Progenitor cell of endocrine pancreas (in vitro differentiated cells): ENCODE measurements at regions not wholly inside any gene's neighbourhood (a gene's known extent, or its start where the extent isn't known, plus 50 kb on each side); places are given as distances from the start of the nearest gene placed in this dataset.

ENCODE experiments used
- DNase-seq: peaks from one replicate; pipeline ENCODE4 v3.0.0; 2021; ENCODE audit warnings: low spot score; ENCODE audit not compliant: unreplicated experiment
- H3K27ac Mint-ChIP-seq: 2 replicates; pipeline ENCODE4 v1.8.0; 2021; ENCODE audit warnings: mild to moderate bottlenecking, moderate library complexity, mixed read lengths
- H3K27me3 Mint-ChIP-seq: 2 replicates; pipeline ENCODE4 v1.8.0; 2021; ENCODE audit warnings: mixed read lengths
- H3K36me3 Mint-ChIP-seq: 2 replicates; pipeline ENCODE4 v1.8.0; 2022; ENCODE audit warnings: mixed read lengths; ENCODE audit not compliant: insufficient read depth
- H3K4me1 Mint-ChIP-seq: 2 replicates; pipeline ENCODE4 v1.8.0; 2021; ENCODE audit warnings: low read depth, mixed read lengths
- H3K4me3 Mint-ChIP-seq: 2 replicates; pipeline ENCODE4 v1.8.0; 2021; ENCODE audit warnings: low read depth, mild to moderate bottlenecking, moderate library complexity, mixed read lengths
- H3K9me3 Mint-ChIP-seq: 2 replicates; pipeline ENCODE4 v1.8.0; 2021; ENCODE audit warnings: low read depth, mixed read lengths
- CTCF ChIP-seq: fragments of 200-600 bp; sonication (generic); IDR thresholded peaks from one replicate; pipeline ENCODE4 v1.5.0; 2021; ENCODE audit warnings: antibody characterized with exemption, mild to moderate bottlenecking; ENCODE audit not compliant: unreplicated experiment

GRCh38 chr13:74709226-74709625, 575.0 kb upstream of the KLF12 start:
- TF ChIP-seq CTCF, result no peak
- no peak overlapping the region for H3K4me3 Mint-ChIP-seq
- H3K27me3 Mint-ChIP-seq, result no peaks in the 10 kb centered on the region
- no peaks in the 10 kb centered on the region for H3K36me3 Mint-ChIP-seq
- peaks cover 8% of the 10 kb centered on the region for H3K9me3 Mint-ChIP-seq
- no peak for DNase-seq
- peaks cover 2% of the 10 kb centered on the region for H3K4me1 Mint-ChIP-seq
- no peak overlapping the region for H3K27ac Mint-ChIP-seq

- TF ChIP-seq CTCF, result no peak
- peaks cover 2% of the 10 kb centered on the region for H3K4me1 Mint-ChIP-seq
- no peaks in the 10 kb centered on the region for H3K36me3 Mint-ChIP-seq
- no peak overlapping the region for H3K27ac Mint-ChIP-seq
- H3K27me3 Mint-ChIP-seq, result no peaks in the 10 kb centered on the region
- no peak overlapping the region for H3K4me3 Mint-ChIP-seq
- DNase-seq, result no peak
- peaks cover 2% of the 10 kb centered on the region for H3K9me3 Mint-ChIP-seq
Measured at GRCh38 chr13:74708629-74709028, 574.4 kb upstream of the KLF12 start.

GRCh38 chr13:74707291-74707690, 573.1 kb upstream of the KLF12 start:
- Mint-ChIP-seq H3K4me1 (peaks cover 2% of the 10 kb centered on the region), H3K27ac (no peak overlapping the region), H3K36me3 (no peaks in the 10 kb centered on the region), H3K4me3 (no peak overlapping the region), H3K27me3 (no peaks in the 10 kb centered on the region), H3K9me3 (no peaks in the 10 kb centered on the region)
- TF ChIP-seq CTCF, result no peak
- DNase-seq, result no peak

- no peak for TF ChIP-seq CTCF
- Mint-ChIP-seq H3K27me3 (no peaks in the 10 kb centered on the region), H3K36me3 (no peaks in the 10 kb centered on the region), H3K4me3 (no peak overlapping the region), H3K9me3 (no peaks in the 10 kb centered on the region), H3K4me1 (peaks cover 2% of the 10 kb centered on the region), H3K27ac (no peak overlapping the region)
- DNase-seq, result no peak
Measured at GRCh38 chr13:74706801-74707200, 572.6 kb upstream of the KLF12 start.

GRCh38 chr13:74705438-74705837, 571.2 kb upstream of the KLF12 start:
- Mint-ChIP-seq H3K27ac (no peak overlapping the region), H3K9me3 (no peaks in the 10 kb centered on the region), H3K27me3 (no peaks in the 10 kb centered on the region), H3K4me1 (peaks cover 2% of the 10 kb centered on the region), H3K4me3 (no peak overlapping the region), H3K36me3 (no peaks in the 10 kb centered on the region)
- TF ChIP-seq CTCF, result no peak
- no peak for DNase-seq
